IMR-90 (cell line): ENCODE measurements at regions not wholly inside any gene's neighbourhood (a gene's known extent, or its start where the extent isn't known, plus 50 kb on each side); places are given as distances from the start of the nearest gene placed in this dataset.

Experiments used
- ATAC-seq: fragments of 200-7000 bp; cut with Tn5 transposase; 2 replicates; pipeline ENCODE4 v1.9.1; 2020; ENCODE audit warnings: low read depth, mild to moderate bottlenecking, moderate library complexity
- BruUV-seq: library from RNA; stranded (reverse); fragments of 400-500 nt; replicated peaks from 2 replicates; lab custom pipeline; 2021; lab: Mats Ljungman, UMichigan
- CTCF ChIA-PET: fragments of 300-600 bp; formaldehyde crosslinking; extraction: SDS; loops from one replicate; lab custom pipeline; 2021; ENCODE audit warnings: antibody characterized with exemption; lab: Yijun Ruan, JAX
- POLR2A ChIA-PET: fragments of 300-600 bp; sonication (Branson Sonifier 250); formaldehyde crosslinking; loops from one replicate; lab custom pipeline; 2022; ENCODE audit warnings: antibody characterized with exemption; ENCODE audit not compliant: unreplicated experiment; lab: Charles Lee
- DNase-seq: peaks from one replicate; pipeline ENCODE4 v3.0.0; 2013
- H2AFZ ChIP-seq: replicated peaks from 2 replicates; pipeline ENCODE3; 2013; ENCODE audit warnings: low read length, mild to moderate bottlenecking; ENCODE audit not compliant: poor library complexity
- H2AK5ac ChIP-seq: 2 replicates; pipeline ENCODE4 v1.6.1; 2013; ENCODE audit warnings: low read depth, low read length, inconsistent platforms
- H2AK9ac ChIP-seq: replicated peaks from 2 replicates; pipeline ENCODE3; 2013; ENCODE audit warnings: mild to moderate bottlenecking, low read depth, low read length, moderate library complexity; ENCODE audit not compliant: poor library complexity
- H2BK120ac ChIP-seq: 2 replicates; pipeline ENCODE4 v1.6.1; 2013; ENCODE audit warnings: low read depth, low read length, inconsistent platforms
- H2BK15ac ChIP-seq: 3 replicates; pipeline ENCODE4 v1.6.1; 2013; ENCODE audit warnings: low read depth, low read length, inconsistent platforms
- H2BK20ac ChIP-seq: 2 replicates; pipeline ENCODE4 v1.6.1; 2013; ENCODE audit warnings: low read depth, mild to moderate bottlenecking, inconsistent platforms, low read length, moderate library complexity
- H2BK5ac ChIP-seq: 2 replicates; pipeline ENCODE4 v1.6.1; 2013; ENCODE audit warnings: mild to moderate bottlenecking, low read depth, low read length, inconsistent platforms; ENCODE audit not compliant: poor library complexity, severe bottlenecking
- H3K14ac ChIP-seq: replicated peaks from 2 replicates; pipeline ENCODE4 v1.6.1; 2013; ENCODE audit warnings: low read depth, low read length, inconsistent platforms
- H3K18ac ChIP-seq: 2 replicates; pipeline ENCODE4 v1.6.1; 2013; ENCODE audit warnings: low read depth, low read length, control low read depth
- H3K23ac ChIP-seq: 2 replicates; pipeline ENCODE4 v1.6.1; 2013; ENCODE audit warnings: low read depth, low read length, inconsistent platforms
- H3K27ac ChIP-seq: 2 replicates; pipeline ENCODE4 v1.5.1; 2013; ENCODE audit warnings: mild to moderate bottlenecking, control low read depth, low read length; ENCODE audit not compliant: insufficient read depth
- H3K27me3 ChIP-seq: 2 replicates; pipeline ENCODE4 v1.6.1; 2013; ENCODE audit warnings: low read length; ENCODE audit not compliant: control insufficient read depth, insufficient read depth
- H3K36me3 ChIP-seq: 2 replicates; pipeline ENCODE4 v1.6.1; 2013; ENCODE audit warnings: low read length, mixed read lengths; ENCODE audit not compliant: control insufficient read depth, insufficient read depth
- H3K4ac ChIP-seq: 2 replicates; pipeline ENCODE4 v1.6.1; 2013; ENCODE audit warnings: low read depth, low read length, inconsistent platforms
- H3K4me1 ChIP-seq: 2 replicates; pipeline ENCODE4 v1.6.1; 2013; ENCODE audit warnings: low read length, mixed read lengths; ENCODE audit not compliant: control insufficient read depth, insufficient read depth
- H3K4me2 ChIP-seq: 2 replicates; pipeline ENCODE4 v1.6.1; 2013; ENCODE audit warnings: low read depth, mild to moderate bottlenecking, control low read depth, low read length, moderate library complexity
- H3K4me3 ChIP-seq: 2 replicates; pipeline ENCODE4 v1.5.1; 2013; ENCODE audit warnings: low read depth, mild to moderate bottlenecking, control low read depth, low read length, moderate library complexity; ENCODE audit not compliant: insufficient read depth
- H3K56ac ChIP-seq: 2 replicates; pipeline ENCODE4 v1.6.1; 2013; ENCODE audit warnings: low read length, inconsistent platforms; ENCODE audit not compliant: insufficient read depth; ENCODE audit errors: extremely low read depth
- H3K79me1 ChIP-seq, 2 experiments: 2 replicates each; pipeline ENCODE4 v1.6.1; 2013; ENCODE audit warnings: low read length in 2 of 2, inconsistent platforms in 1 of 2, low read depth in 1 of 2
- H3K9ac ChIP-seq: 2 replicates; pipeline ENCODE4 v1.6.1; 2013; ENCODE audit warnings: low read depth, low read length, control low read depth
- H3K9me1 ChIP-seq: 2 replicates; pipeline ENCODE4 v1.6.1; 2013; ENCODE audit warnings: low read length, inconsistent platforms; ENCODE audit not compliant: insufficient read depth
- H3K9me3 ChIP-seq: 2 replicates; pipeline ENCODE4 v1.6.1; 2013; ENCODE audit warnings: low read length; ENCODE audit not compliant: control insufficient read depth, insufficient read depth
- H4K20me1 ChIP-seq: 2 replicates; pipeline ENCODE4 v1.6.1; 2013; ENCODE audit warnings: low read length, inconsistent platforms; ENCODE audit not compliant: insufficient read depth
- H4K5ac ChIP-seq: 2 replicates; pipeline ENCODE4 v1.6.1; 2013; ENCODE audit warnings: mild to moderate bottlenecking, low read depth, low read length, control low read depth
- H4K8ac ChIP-seq, 2 experiments: 2 replicates each; pipeline ENCODE4 v1.6.1; 2013; ENCODE audit warnings: low read depth in 2 of 2, low read length in 2 of 2, control low read depth in 1 of 2, inconsistent platforms in 1 of 2
- H4K91ac ChIP-seq: 2 replicates; pipeline ENCODE4 v1.6.1; 2013; ENCODE audit warnings: low read depth, low read length, inconsistent platforms; ENCODE audit not compliant: insufficient read depth
- BHLHE40 ChIP-seq: fragments of 150-350 bp; IDR thresholded peaks from 2 replicates; pipeline ENCODE4 v1.6.1; 2016; ENCODE audit warnings: mild to moderate bottlenecking, low read depth, low read length
- CEBPB ChIP-seq: IDR thresholded peaks from 2 replicates; pipeline ENCODE4 v1.6.1; 2012; ENCODE audit warnings: low read depth, low read length, improper control_type of control experiment
- CHD1 ChIP-seq: IDR thresholded peaks from 2 replicates; pipeline ENCODE4 v1.6.1; 2012; ENCODE audit warnings: low read depth, low read length, improper control_type of control experiment
- FOS ChIP-seq: fragments of 150-350 bp; IDR thresholded peaks from 2 replicates; pipeline ENCODE4 v1.6.1; 2016; ENCODE audit warnings: low read depth, low read length
- MAFK ChIP-seq: IDR thresholded peaks from 2 replicates; pipeline ENCODE4 v1.6.1; 2012; ENCODE audit warnings: low read depth, low read length, improper control_type of control experiment
- MAZ ChIP-seq: IDR thresholded peaks from 2 replicates; pipeline ENCODE4 v1.6.1; 2012; ENCODE audit warnings: low read depth, mild to moderate bottlenecking, low read length, improper control_type of control experiment, moderate library complexity, borderline replicate concordance
- MXI1 ChIP-seq: IDR thresholded peaks from 2 replicates; pipeline ENCODE4 v1.6.1; 2012; ENCODE audit warnings: low read depth, mild to moderate bottlenecking, low read length, moderate library complexity, borderline replicate concordance
- NFE2L2 ChIP-seq: fragments of 150-350 bp; IDR thresholded peaks from 2 replicates; pipeline ENCODE4 v1.6.1; 2016; ENCODE audit warnings: low read depth, mild to moderate bottlenecking, low read length
- POLR2A ChIP-seq: IDR thresholded peaks from 2 replicates; pipeline ENCODE4 v1.6.1; 2012; ENCODE audit warnings: mild to moderate bottlenecking, low read depth, low read length
- RAD21 ChIP-seq: IDR thresholded peaks from 2 replicates; pipeline ENCODE4 v1.6.1; 2012; ENCODE audit warnings: low read length, improper control_type of control experiment
- RCOR1 ChIP-seq: IDR thresholded peaks from 2 replicates; pipeline ENCODE4 v1.6.1; 2012; ENCODE audit warnings: mild to moderate bottlenecking, low read length, improper control_type of control experiment; ENCODE audit not compliant: insufficient replicate concordance
- RFX5 ChIP-seq: IDR thresholded peaks from 2 replicates; pipeline ENCODE4 v1.8.0; 2012; ENCODE audit warnings: low read depth, mild to moderate bottlenecking, low read length, moderate library complexity
- SMC3 ChIP-seq: fragments of 150-350 bp; IDR thresholded peaks from 2 replicates; pipeline ENCODE4 v1.6.1; 2016; ENCODE audit warnings: low read depth, mild to moderate bottlenecking, antibody characterized with exemption, low read length, moderate library complexity
- WGBS, 2 experiments: methylation state at CpG; one replicate each; pipeline versions ENCODE4 v1.1.5 to v1.1.7; 2013; ENCODE audit warnings: missing lambda C conversion rate in 2 of 2; ENCODE audit not compliant: insufficient read length in 1 of 2; ENCODE audit errors: extremely low coverage in 2 of 2; 5-methylcytosine and 5-hydroxymethylcytosine counted together
- dilution Hi-C: fragments of 300-500 bp; cut with HindIII; formaldehyde crosslinking; loops from one replicate; pipeline ENCODE4 v1.14.3; 2018; ENCODE audit warnings: low sequenced_read_pairs; ENCODE audit not compliant: unreplicated experiment
- in situ Hi-C: fragments of 300-500 bp; cut with MboI; formaldehyde crosslinking; loops from 3 replicates; pipeline ENCODE4 v1.14.3; 2019; ENCODE audit warnings: low sequenced_read_pairs, inconsistent platforms, mixed read lengths
- intact Hi-C: fragments of 100-400 bp; cut with micrococcal nuclease; formaldehyde crosslinking; loops from 2 replicates; pipeline ENCODE4 v1.10.0; 2022
- TF ChIP-seq, protein P1 (sequence below): fragments of 150-350 bp; IDR thresholded peaks from 2 replicates; pipeline ENCODE4 v1.6.1; 2016; ENCODE audit warnings: low read depth, mild to moderate bottlenecking, low read length, moderate library complexity, borderline replicate concordance
- TF ChIP-seq, protein P2 (sequence below): fragments of 150-350 bp; IDR thresholded peaks from 2 replicates; pipeline ENCODE4 v1.6.1; 2017; ENCODE audit warnings: mild to moderate bottlenecking, antibody characterized with exemption, low read length, low read depth
- TF ChIP-seq, protein P3 (sequence below): conservative IDR thresholded peaks from 2 replicates; pipeline ENCODE4 v1.5.1; 2012; ENCODE audit warnings: mild to moderate bottlenecking, low read depth, low read length, improper control_type of control experiment

DNA sequence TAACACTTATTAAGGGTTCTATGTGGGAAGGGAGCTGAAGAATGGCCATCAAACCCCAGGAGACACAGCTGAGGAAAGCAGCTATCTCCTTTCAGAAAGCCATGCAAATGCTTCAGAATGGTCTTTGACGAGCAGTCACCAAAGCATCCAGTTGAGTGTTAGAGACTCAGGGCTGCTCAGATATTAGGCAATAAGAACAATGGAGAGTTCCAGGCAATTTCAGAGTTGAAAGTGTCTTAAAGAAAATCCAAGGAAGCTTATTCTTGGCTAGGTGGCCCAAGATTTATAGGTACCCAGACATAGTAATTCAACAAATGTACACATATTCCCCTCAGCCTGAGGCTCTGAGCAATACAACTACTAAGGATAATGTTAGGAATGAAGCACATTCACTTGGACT, 180.1 kb upstream of the SOX4 start:
- Histone ChIP-seq H3K56ac (no peak overlapping the region), H2BK5ac (no peak overlapping the region), H3K4ac (no peak overlapping the region), H3K14ac (no peak overlapping the region), H2BK20ac (no peak overlapping the region), H3K23ac (no peak overlapping the region), H3K27ac (no peak overlapping the region), H2AFZ (no peak overlapping the region), H2AK9ac (no peak overlapping the region), H2AK5ac (no peak overlapping the region), H3K9me1 (no peaks in the 10 kb centered on the region), H4K91ac (no peak overlapping the region), H4K8ac (no peak overlapping the region), H3K4me3 (no peak overlapping the region), H3K36me3 (no peaks in the 10 kb centered on the region), H4K5ac (no peak overlapping the region), H3K9me3 (no peaks in the 10 kb centered on the region), H3K9ac (no peak overlapping the region), H2BK15ac (no peak overlapping the region), H3K4me2 (no peak overlapping the region), H3K27me3 (no peaks in the 10 kb centered on the region), H3K79me1 (no peaks in the 10 kb centered on the region), H3K4me1 (no peaks in the 10 kb centered on the region), H3K18ac (no peak overlapping the region), H4K20me1 (no peaks in the 10 kb centered on the region), H2BK120ac (no peak overlapping the region)
- in situ Hi-C loops (no loop called here), intact Hi-C loops (no loop called here), dilution Hi-C loops (no loop called here)
- WGBS, 2 experiments = no CpG with 5 or more reads among the region's 1 CpG
- DNase-seq (no peak), ATAC-seq (no peak)
- CTCF ChIA-PET = no interaction called here
- no TSS peak for BruUV-seq
- POLR2A ChIA-PET = no interaction called here
- TF ChIP-seq NFE2L2 (no peak), MAZ (no peak), MAFK (no peak), RAD21 (no peak), CHD1 (no peak), RFX5 (no peak), BHLHE40 (no peak), CEBPB (no peak), RCOR1 (no peak), POLR2A (no peak), MXI1 (no peak), SMC3 (no peak), FOS (no peak)
- TF ChIP-seq, protein P1, sequence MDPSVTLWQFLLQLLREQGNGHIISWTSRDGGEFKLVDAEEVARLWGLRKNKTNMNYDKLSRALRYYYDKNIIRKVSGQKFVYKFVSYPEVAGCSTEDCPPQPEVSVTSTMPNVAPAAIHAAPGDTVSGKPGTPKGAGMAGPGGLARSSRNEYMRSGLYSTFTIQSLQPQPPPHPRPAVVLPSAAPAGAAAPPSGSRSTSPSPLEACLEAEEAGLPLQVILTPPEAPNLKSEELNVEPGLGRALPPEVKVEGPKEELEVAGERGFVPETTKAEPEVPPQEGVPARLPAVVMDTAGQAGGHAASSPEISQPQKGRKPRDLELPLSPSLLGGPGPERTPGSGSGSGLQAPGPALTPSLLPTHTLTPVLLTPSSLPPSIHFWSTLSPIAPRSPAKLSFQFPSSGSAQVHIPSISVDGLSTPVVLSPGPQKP = no peak
- TF ChIP-seq, protein P2, sequence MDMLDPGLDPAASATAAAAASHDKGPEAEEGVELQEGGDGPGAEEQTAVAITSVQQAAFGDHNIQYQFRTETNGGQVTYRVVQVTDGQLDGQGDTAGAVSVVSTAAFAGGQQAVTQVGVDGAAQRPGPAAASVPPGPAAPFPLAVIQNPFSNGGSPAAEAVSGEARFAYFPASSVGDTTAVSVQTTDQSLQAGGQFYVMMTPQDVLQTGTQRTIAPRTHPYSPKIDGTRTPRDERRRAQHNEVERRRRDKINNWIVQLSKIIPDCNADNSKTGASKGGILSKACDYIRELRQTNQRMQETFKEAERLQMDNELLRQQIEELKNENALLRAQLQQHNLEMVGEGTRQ = no peak
- TF ChIP-seq, protein P3, sequence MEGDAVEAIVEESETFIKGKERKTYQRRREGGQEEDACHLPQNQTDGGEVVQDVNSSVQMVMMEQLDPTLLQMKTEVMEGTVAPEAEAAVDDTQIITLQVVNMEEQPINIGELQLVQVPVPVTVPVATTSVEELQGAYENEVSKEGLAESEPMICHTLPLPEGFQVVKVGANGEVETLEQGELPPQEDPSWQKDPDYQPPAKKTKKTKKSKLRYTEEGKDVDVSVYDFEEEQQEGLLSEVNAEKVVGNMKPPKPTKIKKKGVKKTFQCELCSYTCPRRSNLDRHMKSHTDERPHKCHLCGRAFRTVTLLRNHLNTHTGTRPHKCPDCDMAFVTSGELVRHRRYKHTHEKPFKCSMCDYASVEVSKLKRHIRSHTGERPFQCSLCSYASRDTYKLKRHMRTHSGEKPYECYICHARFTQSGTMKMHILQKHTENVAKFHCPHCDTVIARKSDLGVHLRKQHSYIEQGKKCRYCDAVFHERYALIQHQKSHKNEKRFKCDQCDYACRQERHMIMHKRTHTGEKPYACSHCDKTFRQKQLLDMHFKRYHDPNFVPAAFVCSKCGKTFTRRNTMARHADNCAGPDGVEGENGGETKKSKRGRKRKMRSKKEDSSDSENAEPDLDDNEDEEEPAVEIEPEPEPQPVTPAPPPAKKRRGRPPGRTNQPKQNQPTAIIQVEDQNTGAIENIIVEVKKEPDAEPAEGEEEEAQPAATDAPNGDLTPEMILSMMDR = no peak
